Kidney capillary endothelial cell (primary cell): ENCODE measurements at regions not wholly inside any gene's neighbourhood (a gene's known extent, or its start where the extent isn't known, plus 50 kb on each side); places are given as distances from the start of the nearest gene placed in this dataset.

Source experiments
- DNase-seq: peaks from one replicate; pipeline ENCODE4 v3.0.0-alpha.2; 2018; ENCODE audit warnings: low spot score

- no peak for DNase-seq
These were observed 272.4 kb upstream of the MYO3A start for GRCh38 chr10:25661632-25662031.

GRCh38 chr10:25666276-25666675 is 267.8 kb upstream of the MYO3A start:
- no peak for DNase-seq

- no peak for DNase-seq
These were observed 258.8 kb upstream of the MYO3A start for GRCh38 chr10:25675204-25675603.

- no peak for DNase-seq
These were observed 258.4 kb upstream of the MYO3A start for GRCh38 chr10:25675615-25676014.

- DNase-seq = no peak
These were observed 255.8 kb upstream of the MYO3A start for GRCh38 chr10:25678220-25678619.

- DNase-seq = no peak
These were observed 255.4 kb upstream of the MYO3A start for GRCh38 chr10:25678666-25679065.

- DNase-seq = no peak
These were observed 251.7 kb upstream of the MYO3A start for GRCh38 chr10:25682203-25682851.

GRCh38 chr10:25683344-25683743 is 250.7 kb upstream of the MYO3A start:
- DNase-seq = no peak

- DNase-seq = no peak
These were observed 246.5 kb upstream of the MYO3A start for GRCh38 chr10:25687521-25687920.

- DNase-seq = no peak
These were observed 244.5 kb upstream of the MYO3A start for GRCh38 chr10:25689346-25690100.

- DNase-seq = no peak
These were observed 241.3 kb upstream of the MYO3A start for GRCh38 chr10:25692761-25693160.

- DNase-seq = no peak
These were observed 239.7 kb upstream of the MYO3A start for GRCh38 chr10:25694206-25694933.

- DNase-seq = no peak
These were observed 239.1 kb upstream of the MYO3A start for GRCh38 chr10:25694971-25695370.

- DNase-seq = no peak
These were observed 238.4 kb upstream of the MYO3A start for GRCh38 chr10:25695586-25695985.

GRCh38 chr10:25696013-25696708 is 237.9 kb upstream of the MYO3A start:
- no peak for DNase-seq

- no peak for DNase-seq
These were observed 236.6 kb upstream of the MYO3A start for GRCh38 chr10:25697412-25697811.

GRCh38 chr10:25698638-25699037 is 235.4 kb upstream of the MYO3A start:
- no peak for DNase-seq

GRCh38 chr10:25699631-25700030 is 234.4 kb upstream of the MYO3A start:
- DNase-seq = no peak

GRCh38 chr10:25701652-25702051 is 232.4 kb upstream of the MYO3A start:
- no peak for DNase-seq

GRCh38 chr10:25704622-25705021 is 229.4 kb upstream of the MYO3A start:
- no peak for DNase-seq

- DNase-seq = no peak
These were observed 226.5 kb upstream of the MYO3A start for GRCh38 chr10:25707572-25707971.

GRCh38 chr10:25707976-25708671 is 225.9 kb upstream of the MYO3A start:
- no peak for DNase-seq
